GM18502 (cell line): ENCODE measurements at regions not wholly inside any gene's neighbourhood (a gene's known extent, or its start where the extent isn't known, plus 50 kb on each side); places are given as distances from the start of the nearest gene placed in this dataset.

Experiments used
- ATAC-seq: cut with Tn5 transposase; IDR thresholded peaks from one replicate; pipeline ENCODE4 v1.9.1; 2021; ENCODE audit warnings: mild to moderate bottlenecking; ENCODE audit not compliant: unreplicated experiment, poor library complexity

DNA sequence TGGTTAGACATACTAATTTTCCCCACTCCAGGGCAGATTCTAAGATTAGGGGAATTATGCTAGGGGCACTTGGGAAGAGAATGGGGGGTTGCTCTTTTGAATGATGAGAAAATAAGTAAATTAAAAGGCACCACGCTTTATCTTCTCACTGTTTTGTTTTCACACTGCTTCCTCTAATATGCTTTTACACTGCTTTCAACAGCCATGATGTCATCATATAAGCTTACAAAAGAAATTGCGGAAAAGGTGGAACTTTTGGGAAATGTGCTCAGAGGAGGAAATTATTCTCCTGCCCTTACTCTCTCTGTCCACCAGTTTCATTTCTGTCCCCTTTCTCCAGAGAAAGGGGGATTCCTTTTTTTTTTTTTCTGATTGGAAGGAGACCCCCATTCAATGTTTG is 308.2 kb downstream of the TOX3 start:
- ATAC-seq = no peak

DNA sequence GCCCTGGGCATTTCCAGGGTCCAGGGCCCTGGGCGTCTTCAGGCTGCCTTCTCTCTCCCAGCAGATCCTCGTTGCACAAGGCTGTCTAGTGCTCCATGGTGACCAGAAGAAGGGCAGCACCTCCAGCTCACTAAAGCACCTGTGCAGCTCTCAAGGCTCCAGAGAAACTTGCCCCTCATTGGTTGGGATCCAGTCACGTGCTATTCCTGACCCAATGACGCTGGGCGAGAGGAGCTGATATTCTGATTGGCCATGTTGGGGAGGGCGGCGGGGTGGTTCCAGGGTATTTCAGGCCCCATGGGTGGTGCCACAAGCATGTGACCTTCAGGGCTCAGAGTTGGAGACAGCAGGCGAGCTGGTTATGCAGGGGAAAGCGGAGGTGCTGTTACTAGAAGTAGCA is 309.1 kb downstream of the TOX3 start:
- ATAC-seq = no peak

DNA sequence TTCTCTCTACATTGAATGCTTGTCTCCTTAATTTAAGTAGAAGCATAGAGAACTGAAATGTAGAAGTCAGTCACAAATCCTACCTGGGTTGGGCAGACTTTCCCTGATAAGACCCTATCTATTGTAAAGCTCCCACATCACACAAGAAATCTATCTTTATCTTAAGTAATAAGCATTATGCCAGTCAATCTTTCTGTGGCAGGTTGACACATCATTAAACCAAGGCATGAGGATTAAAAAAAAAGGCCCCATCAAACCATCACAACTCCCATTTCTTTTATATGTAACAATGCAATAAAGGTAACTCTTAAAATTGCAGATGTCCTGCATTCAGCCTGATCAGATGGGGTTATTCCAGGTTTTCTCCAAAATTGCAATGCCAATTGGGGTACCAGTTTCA is 311.8 kb downstream of the TOX3 start:
- ATAC-seq = no peak

DNA sequence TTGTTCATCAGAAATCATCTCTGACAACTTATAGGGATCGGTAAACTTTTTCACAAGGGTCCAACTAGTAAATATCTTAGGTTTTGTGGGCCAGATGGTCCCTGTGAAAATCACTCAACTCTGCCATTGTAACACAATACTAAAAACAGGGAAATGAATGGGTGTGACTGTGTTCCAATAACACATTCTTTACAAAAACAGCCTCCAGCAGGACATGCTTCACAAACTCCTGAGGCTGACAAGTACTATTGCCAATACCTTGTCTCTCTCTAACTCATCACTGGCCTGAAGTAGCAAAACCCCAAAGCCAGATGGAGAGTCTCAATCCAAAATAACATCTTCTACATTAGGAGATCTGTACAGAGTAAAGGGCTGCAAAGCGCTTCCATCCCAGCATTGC is 312.3 kb downstream of the TOX3 start:
- ATAC-seq = no peak

DNA sequence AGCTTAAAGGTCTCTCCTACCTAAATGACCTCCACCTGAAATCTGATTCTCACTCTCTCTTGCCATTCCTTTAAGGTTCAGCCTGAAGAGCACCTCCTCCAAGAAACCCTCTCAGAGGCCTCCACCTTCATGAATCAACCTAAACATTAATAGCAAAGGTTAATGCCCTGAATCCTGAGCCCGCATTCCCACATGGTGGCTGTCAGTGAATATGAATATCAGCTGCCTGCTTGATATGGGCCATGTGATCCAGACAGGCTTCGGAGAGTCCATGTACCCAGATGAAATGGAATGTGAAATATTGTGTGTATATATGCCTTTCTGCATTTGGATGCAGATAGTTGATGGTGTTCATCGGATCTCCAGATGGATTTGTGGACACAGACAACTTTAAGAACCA is 317.5 kb downstream of the TOX3 start:
- no peak for ATAC-seq

DNA sequence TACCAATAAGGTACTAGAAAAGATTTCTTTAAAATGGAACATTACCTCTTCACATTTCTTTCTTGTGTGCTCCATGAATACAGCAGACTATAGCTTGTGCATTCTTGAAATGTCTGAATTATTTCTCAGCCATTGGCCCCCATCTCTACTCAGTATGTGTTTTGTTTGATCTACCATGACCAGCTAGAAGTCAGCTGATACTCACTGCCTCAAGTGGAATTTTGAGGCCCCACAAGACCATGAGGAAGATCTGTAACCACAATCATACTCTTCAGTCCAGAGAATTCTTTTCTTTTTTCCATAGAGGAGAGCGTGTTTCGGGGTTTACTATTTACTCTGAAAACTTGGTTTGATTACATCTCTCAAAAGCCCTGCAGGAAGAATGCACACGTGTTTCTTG is 319.1 kb downstream of the TOX3 start:
- ATAC-seq = no peak

DNA sequence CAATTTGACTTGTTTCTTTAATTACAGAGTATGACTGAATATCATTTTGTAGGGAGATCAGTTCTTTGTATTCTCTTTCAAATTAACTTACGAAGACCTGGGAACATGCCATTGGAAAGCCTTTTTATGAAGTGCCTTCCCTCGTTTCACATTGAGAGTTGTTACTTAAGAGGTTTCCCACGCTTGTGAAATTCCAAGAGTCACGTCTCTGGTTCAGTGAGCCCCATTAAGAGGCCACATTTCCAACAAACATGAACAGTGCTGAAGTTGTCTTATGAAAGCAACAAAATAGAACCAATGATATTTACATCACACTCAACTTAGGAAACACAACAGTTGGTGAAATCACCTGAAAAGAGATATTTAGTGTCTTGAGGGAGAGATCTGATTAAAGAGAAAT is 334.1 kb downstream of the TOX3 start:
- ATAC-seq = no peak

DNA sequence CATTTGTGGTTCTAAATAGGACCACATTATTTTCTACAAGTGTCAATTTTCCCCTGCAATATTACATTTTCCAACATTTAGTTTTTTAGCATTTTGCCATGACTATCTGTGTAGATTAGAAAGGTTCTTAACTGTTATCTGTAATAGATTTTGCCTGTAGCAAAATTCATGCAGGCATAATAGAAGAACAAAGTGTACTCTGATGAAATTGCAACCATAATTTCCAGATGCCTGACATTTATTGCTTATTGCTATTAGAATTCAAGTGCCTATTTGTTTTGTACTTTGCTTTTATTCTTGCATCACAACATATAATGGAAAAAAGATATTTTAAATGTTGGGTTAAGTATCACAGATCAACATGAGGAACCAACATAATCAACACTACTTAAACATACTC is 337.7 kb downstream of the TOX3 start:
- no peak for ATAC-seq

DNA sequence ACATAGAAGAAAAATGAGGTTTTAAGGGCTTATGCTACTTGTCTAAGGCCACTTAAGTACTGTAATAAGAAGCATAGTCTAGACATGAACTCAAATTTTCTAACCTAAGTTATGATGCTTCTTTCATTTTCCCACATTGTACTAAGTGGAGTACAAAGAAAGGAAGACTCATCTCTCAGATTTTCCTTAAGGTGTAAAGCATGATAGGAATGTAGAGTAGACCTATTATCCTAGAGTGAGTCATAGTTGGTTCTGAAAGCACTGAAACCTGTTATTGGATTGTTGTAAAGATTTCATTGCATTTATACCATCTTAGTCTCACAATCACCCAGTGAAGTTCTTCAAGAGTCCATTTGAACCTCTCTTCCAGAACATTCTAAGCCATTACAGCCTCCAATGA is 343.8 kb downstream of the TOX3 start:
- ATAC-seq = no peak

DNA sequence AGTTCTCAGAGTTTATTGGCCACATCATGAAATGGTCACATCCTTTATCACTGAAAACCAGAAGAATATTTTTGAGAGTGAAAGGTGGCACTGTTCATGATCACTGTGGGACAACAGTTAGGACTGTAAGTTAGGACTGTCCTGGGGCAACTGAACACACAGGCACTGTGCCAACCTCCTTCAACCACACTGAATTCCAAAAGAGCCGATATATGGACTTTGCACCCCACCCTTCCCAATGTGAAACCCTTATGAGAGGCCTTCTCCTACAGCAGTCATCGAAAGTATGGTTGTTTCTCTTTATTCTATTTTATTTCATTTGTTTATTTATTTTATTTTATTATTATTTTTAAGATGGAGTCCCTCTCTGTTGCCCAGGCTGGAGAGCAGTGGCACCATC is 353.5 kb downstream of the TOX3 start:
- no peak for ATAC-seq

DNA sequence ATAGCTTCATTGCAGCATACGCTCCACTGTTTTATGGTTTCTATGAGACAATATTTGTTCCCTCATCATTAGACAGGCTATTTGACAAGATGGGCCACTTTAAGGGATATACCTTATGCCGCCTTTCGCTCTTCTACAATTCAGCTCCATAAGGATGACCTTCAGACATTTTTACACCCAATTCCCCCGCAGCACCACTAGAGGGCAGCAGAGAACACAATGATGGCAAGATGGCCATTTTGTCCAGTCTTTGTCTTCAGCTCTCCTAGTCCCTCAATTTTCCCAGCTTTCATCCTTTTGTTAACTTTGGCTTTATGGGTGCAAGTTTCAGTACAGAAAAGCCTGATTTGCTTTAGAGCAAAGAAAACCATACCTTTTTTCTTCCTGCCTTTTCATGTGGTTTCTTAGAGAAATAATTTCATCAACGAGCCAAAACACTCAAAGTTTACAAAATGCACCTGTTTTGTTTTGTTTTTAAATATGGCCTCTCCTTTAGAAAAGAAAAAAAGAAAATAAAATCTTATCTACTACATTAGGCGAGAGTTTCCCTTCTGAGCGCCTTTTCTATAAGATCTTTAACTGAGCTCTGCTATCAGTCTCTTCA is 355.3 kb downstream of the TOX3 start:
- ATAC-seq = peak; percentile 61

DNA sequence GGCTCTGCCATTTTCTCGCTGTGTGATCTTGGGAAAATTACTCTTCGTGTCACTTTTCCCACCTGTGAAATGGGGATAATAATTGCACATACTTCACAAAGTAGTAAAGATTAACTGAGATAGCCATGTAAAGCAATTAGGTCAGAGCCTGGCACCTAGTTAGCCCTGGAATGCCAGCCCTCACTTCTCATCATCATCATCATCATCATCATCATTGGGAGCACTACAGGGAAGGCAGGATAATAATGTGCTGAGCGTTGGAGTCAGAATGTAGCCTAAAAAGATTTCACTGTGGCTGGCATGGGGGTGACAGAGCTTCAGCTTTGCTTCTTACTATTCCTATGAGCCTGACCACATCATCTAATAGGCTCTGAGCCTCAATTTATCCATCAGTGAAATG is 362.6 kb downstream of the TOX3 start:
- ATAC-seq = no peak

DNA sequence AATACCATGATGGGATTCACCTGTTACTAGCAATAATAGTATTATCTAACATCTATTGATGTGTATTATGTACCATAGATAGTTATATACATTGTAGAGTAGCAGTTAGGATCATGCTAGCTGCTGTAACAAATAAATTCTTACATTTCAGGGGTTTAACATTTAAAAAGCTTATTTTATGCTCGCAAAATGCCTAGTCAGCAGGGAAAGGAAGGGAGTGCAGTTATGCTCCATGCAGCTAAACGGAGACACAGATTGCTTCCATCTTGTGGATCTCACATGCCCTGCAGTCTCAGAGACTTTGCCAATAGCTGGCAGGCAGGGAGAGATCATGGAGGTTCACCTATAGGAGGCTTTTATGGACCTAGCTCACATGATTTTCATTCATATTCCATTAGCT is 364.1 kb downstream of the TOX3 start:
- ATAC-seq = no peak

DNA sequence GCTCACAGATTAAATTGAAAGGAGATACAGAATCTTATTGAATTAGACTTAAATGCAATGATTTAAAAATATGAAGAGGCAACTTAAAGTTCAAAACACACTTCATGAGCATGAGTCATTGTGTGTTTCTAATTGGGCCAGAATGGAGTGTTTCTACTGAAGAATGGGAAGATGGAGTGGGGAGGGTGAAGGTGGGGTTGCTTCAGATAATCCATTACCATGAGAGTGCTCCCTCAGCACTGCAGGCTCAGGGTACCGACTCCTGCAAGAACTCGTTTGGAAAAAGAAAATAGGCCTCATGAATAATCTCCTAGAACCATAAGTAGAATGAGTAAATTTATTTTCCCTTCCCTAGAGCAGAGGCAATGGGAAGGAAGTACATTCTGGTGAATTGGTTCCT is 372.8 kb downstream of the TOX3 start:
- ATAC-seq = no peak

DNA sequence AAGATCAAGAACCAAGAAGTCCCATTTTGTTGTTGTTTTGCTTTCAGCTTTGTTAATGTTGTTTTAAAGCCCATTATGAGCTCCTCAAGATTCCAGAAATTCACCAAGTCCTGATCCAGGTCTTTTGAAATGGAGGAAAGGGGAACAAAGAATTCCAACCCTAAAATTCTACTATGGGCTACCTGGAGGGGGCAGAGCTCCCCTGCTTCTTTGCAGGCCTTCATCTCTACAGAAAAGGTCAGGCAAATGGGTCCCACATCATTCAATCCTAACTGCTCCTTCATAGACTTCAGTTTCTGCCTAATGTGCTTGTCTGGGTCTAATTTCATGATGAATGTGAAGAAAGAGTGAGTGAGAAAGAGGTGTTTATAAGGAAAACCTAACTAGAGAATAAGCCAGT is 375.5 kb downstream of the TOX3 start:
- ATAC-seq = no peak

DNA sequence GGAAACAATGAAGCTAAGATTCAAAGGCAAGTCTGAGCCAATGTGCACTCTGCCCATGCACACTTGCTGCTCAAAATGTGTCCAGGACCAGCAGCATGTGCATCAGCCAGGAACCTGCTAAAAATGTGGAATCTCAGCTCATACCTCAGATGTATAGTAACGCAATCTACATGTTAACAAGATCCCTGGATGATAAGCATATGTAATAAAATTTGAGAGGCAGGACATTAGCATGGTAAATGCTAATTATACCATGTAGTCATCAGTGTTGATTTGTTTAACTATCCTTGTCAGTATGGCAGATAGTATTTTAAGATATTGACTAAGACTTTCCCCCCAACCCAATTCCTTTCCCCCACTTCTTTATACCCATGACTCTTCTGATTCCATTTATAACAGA is 379.6 kb downstream of the TOX3 start:
- ATAC-seq = no peak

DNA sequence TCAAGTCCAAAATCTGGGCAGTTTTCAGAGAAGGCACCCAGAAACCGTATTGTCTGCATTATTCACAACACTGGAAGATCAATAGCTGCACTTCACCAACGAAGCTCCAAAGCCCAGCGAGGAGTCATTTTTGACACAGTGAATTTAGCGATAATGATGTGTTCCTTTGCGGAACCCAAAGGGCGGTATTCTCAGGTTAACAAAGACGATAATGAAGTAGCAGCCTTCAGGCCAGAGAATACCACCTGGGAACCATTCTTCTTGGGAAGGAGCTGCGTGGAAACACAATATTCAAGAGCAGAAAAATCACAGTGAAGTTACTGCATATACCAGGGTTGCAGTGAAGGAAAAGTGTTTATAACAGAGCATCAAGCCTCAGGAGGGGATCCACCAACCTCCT is 381.0 kb downstream of the TOX3 start:
- ATAC-seq = no peak

DNA sequence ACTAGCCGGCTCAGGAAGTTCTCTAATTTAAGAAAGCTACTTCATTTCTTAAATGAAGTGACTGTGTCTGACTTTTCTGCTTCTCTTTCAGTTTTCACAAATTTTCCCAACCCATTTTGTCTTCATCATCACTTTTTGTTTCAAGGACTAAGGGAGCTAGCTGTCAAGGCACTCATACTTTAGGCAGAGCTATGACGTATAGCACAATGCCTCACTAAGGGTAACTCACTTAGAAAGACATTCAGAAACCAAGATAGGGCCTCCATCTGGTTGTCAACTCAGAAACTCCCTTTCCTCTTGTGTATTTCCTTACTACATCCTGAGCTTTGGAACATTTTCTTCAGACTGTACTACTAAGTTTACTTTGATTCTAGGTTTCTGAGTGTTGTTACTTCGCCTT is 397.9 kb downstream of the TOX3 start:
- ATAC-seq = no peak

DNA sequence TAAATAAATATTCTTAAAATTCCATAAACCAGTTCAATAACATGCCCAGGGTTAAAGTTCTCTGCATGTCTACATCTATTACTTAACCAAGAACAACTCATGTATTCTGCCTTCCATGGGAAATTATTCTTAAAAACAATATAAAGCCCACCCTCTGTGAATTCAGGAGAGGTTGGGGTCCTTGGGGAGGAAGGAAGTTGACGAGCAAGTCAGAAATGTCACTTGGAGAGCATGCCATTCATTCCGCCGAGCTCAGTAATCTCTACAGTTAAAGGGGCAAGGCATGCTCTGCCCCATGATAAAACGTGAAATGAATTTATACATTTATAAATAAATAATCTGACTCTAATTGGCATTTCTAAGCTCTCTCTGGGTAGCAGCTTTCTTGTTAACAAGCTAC is 405.1 kb downstream of the TOX3 start:
- no peak for ATAC-seq

DNA sequence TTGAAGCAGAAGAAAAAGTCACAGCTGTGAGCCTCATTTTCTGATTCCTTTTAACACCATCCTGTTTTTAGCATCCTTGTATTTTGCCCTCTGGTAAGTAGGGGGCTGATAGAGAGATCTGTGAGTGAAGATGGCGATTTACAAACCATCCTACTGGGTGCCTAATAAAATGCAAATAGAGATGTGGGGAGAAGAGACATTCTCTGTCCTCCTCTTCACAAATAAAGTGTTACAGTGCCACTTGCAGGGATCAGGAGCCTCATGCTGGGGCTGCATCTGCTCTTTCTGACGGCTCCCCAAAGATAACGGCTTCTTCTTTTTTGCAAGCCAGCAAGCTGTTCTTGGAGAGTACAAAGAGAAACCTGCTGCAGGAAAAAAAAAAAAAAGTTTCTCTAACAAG is 418.6 kb downstream of the TOX3 start:
- ATAC-seq = no peak

DNA sequence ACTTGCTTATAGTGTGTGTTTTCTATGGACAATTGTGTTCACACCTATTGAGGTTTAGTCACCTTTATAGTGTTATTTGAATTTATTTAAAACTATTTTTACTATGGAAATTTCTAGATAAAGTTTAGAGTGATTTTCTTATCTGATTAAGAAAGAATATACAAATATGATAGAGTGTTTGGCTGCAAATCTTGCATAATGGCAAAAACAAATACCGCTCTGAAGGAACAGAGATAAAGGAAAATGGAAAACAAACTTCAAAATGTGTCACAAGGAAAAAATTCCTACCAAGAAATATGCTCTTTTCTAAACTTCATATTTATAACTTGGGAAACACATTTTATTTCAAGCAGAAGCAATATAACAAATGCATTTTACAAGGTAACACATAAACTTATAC is 423.1 kb downstream of the TOX3 start:
- ATAC-seq = no peak

DNA sequence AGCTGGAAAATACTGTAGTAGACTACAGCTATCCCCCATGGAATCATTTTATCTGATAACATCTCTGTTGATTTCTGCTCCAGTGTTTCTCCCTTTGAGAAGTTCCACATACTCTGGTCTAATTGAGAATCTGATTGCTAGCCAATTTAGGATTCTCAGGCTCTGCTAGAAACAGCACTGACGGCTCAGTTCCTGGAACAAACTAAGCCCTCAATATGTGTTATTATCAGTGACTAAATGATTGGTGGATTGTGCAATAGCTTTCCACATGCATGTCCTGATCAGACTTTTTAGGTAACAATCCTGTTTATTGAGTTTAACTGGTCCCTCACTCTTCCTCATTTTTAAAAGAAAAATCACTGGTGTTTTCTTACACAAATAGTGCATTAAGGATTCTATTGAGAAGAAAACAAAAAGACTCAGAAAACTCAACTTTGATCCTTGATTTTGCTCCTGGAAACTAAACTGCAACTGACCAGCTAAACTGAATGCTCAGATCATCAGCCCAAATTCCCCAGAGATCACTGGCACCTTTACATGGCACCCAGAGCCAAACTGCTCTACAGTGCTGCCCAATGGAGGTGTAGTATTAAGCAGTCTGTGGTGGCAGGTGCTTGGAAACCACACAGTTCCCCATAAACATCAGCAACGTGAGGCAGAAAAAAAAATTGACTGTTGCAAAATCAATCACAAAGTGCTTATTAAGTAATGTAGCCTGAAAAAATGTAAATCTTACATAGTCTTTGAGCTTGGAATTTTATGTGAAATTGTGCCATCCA is 423.7 kb downstream of the TOX3 start:
- no peak for ATAC-seq
